Uterus (tissue), 2 donors: ENCODE measurements at regions not wholly inside any gene's neighbourhood (a gene's known extent, or its start where the extent isn't known, plus 50 kb on each side); places are given as distances from the start of the nearest gene placed in this dataset.

Experiments used
- POLR2A ChIP-seq, 2 donors: fragments of 450-650 bp; IDR thresholded peaks; one replicate each; pipeline ENCODE4 v1.6.1; 2016; ENCODE audit warnings: antibody characterized with exemption in 2 of 2, mild to moderate bottlenecking in 1 of 2, moderate library complexity in 1 of 2
- TF ChIP-seq, protein P1 (sequence below), 4 experiments: fragments of 200-600 bp in 2 of 4; fragments of 450-650 bp in 2 of 4; sonication (generic) in 2 of 4; IDR thresholded peaks; one replicate each; pipeline ENCODE4 v1.5.1; 2016 to 2019; ENCODE audit warnings: antibody characterized with exemption in 4 of 4, mild to moderate bottlenecking in 2 of 4, moderate library complexity in 1 of 4

GRCh38 chr5:89036166-89036565, 153.2 kb upstream of the MEF2C start:
- TF ChIP-seq, protein P1, sequence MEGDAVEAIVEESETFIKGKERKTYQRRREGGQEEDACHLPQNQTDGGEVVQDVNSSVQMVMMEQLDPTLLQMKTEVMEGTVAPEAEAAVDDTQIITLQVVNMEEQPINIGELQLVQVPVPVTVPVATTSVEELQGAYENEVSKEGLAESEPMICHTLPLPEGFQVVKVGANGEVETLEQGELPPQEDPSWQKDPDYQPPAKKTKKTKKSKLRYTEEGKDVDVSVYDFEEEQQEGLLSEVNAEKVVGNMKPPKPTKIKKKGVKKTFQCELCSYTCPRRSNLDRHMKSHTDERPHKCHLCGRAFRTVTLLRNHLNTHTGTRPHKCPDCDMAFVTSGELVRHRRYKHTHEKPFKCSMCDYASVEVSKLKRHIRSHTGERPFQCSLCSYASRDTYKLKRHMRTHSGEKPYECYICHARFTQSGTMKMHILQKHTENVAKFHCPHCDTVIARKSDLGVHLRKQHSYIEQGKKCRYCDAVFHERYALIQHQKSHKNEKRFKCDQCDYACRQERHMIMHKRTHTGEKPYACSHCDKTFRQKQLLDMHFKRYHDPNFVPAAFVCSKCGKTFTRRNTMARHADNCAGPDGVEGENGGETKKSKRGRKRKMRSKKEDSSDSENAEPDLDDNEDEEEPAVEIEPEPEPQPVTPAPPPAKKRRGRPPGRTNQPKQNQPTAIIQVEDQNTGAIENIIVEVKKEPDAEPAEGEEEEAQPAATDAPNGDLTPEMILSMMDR (IDR thresholded peaks at IDR 0.05): no peak
- no peak for TF ChIP-seq POLR2A (IDR thresholded peaks at IDR 0.05)
